ENCODE measurements at regions not wholly inside any gene's neighbourhood (a gene's known extent, or its start where the extent isn't known, plus 50 kb on each side); places are given as distances from the start of the nearest gene placed in this dataset.

DNA sequence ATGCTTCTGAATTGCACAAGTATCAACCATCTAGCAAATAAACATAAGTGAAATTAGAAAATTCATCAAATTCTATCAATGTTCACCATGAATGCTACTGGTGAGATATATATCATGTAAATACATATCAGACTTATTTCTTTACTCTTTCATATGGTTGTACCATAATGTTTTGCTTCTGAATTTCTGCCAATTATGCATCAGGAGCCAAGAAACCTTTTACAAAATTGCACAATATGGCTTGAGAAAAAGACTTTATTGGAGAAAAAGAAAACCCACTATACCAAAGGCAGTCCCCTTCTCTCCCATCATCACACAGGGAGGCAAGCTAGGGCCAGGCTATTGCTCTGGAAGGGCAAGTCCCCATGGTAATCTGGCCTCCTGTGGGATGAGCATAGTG is 402.6 kb downstream of the C6orf118 start:
- Histone ChIP-seq H3K79me2 (replicated peaks; ENCODE audit: insufficient read depth, low read length) (no peaks in the 10 kb centered on the region), H3K9ac (ENCODE audit: low read length) (no peak overlapping the region), H4K20me1 (ENCODE audit: insufficient read depth) (no peaks in the 10 kb centered on the region), H2AFZ (ENCODE audit: low read depth, low read length) (no peak overlapping the region), H3K27ac (ENCODE audit: low read length) (no peak overlapping the region), H3F3A (ENCODE audit: insufficient read depth, low read length, poor library complexity, severe bottlenecking) (no peaks in the 10 kb centered on the region), H3K9me2 (ENCODE audit: insufficient read depth, low read length) (no peaks in the 10 kb centered on the region), H3K4me3 (ENCODE audit: low read length) (no peak overlapping the region), H3K9me3 (ENCODE audit: low read length) (no peaks in the 10 kb centered on the region), H3K36me3 (ENCODE audit: insufficient read depth, low read length) (no peaks in the 10 kb centered on the region), H3K4me2 (ENCODE audit: low read length) (no peak overlapping the region), H3K27me3 (ENCODE audit: insufficient read depth, low read depth, low read length) (no peaks in the 10 kb centered on the region)
- no peak for TF ChIP-seq POLR2AphosphoS5 (IDR thresholded peaks at IDR 0.05)
- no peak for TF ChIP-seq TAF1 (IDR thresholded peaks at IDR 0.05; ENCODE audit: low read depth)
- TF ChIP-seq EP300 (conservative IDR thresholded peaks at IDR 0.05; ENCODE audit: poor library complexity, severe bottlenecking): no peak
- TF ChIP-seq SMC3 (conservative IDR thresholded peaks at IDR 0.05; ENCODE audit: poor library complexity): no peak
- TF ChIP-seq, protein P1, sequence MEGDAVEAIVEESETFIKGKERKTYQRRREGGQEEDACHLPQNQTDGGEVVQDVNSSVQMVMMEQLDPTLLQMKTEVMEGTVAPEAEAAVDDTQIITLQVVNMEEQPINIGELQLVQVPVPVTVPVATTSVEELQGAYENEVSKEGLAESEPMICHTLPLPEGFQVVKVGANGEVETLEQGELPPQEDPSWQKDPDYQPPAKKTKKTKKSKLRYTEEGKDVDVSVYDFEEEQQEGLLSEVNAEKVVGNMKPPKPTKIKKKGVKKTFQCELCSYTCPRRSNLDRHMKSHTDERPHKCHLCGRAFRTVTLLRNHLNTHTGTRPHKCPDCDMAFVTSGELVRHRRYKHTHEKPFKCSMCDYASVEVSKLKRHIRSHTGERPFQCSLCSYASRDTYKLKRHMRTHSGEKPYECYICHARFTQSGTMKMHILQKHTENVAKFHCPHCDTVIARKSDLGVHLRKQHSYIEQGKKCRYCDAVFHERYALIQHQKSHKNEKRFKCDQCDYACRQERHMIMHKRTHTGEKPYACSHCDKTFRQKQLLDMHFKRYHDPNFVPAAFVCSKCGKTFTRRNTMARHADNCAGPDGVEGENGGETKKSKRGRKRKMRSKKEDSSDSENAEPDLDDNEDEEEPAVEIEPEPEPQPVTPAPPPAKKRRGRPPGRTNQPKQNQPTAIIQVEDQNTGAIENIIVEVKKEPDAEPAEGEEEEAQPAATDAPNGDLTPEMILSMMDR (IDR thresholded peaks at IDR 0.05; ENCODE audit: poor library complexity, severe bottlenecking): no peak
- no peak for TF ChIP-seq EZH2 (IDR thresholded peaks at IDR 0.05; ENCODE audit: borderline replicate concordance, insufficient read depth, low read length, poor library complexity, severe bottlenecking)
- TF ChIP-seq MXI1 (conservative IDR thresholded peaks at IDR 0.05; ENCODE audit: poor library complexity, severe bottlenecking): no peak
- TF ChIP-seq, protein P2, sequence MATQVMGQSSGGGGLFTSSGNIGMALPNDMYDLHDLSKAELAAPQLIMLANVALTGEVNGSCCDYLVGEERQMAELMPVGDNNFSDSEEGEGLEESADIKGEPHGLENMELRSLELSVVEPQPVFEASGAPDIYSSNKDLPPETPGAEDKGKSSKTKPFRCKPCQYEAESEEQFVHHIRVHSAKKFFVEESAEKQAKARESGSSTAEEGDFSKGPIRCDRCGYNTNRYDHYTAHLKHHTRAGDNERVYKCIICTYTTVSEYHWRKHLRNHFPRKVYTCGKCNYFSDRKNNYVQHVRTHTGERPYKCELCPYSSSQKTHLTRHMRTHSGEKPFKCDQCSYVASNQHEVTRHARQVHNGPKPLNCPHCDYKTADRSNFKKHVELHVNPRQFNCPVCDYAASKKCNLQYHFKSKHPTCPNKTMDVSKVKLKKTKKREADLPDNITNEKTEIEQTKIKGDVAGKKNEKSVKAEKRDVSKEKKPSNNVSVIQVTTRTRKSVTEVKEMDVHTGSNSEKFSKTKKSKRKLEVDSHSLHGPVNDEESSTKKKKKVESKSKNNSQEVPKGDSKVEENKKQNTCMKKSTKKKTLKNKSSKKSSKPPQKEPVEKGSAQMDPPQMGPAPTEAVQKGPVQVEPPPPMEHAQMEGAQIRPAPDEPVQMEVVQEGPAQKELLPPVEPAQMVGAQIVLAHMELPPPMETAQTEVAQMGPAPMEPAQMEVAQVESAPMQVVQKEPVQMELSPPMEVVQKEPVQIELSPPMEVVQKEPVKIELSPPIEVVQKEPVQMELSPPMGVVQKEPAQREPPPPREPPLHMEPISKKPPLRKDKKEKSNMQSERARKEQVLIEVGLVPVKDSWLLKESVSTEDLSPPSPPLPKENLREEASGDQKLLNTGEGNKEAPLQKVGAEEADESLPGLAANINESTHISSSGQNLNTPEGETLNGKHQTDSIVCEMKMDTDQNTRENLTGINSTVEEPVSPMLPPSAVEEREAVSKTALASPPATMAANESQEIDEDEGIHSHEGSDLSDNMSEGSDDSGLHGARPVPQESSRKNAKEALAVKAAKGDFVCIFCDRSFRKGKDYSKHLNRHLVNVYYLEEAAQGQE (IDR thresholded peaks at IDR 0.05; ENCODE audit: borderline replicate concordance): no peak
- TF ChIP-seq RAD21 (conservative IDR thresholded peaks at IDR 0.05): no peak

DNA sequence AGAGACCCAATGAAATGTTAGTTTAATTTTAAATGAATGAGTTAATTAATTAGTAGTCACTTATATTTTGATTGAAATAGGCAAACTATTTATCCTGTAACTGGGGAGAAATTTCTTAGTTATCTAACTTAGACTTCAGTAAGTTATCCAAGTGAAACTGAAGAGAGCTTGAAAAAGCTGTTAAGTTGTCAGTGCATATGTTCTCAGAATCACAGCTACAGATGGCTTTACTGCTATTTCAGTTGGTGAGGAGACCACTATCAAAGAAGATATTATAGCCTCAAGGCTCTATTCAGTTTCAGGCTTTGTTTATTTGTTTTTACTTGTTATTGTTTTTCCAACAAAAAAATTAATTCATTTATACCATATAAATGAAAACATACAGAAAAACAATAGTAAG is 404.1 kb downstream of the C6orf118 start:
- Histone ChIP-seq H2AFZ (ENCODE audit: low read depth, low read length) (no peak overlapping the region), H3K36me3 (ENCODE audit: insufficient read depth, low read length) (no peaks in the 10 kb centered on the region), H3K9me3 (ENCODE audit: low read length) (no peaks in the 10 kb centered on the region), H3F3A (ENCODE audit: insufficient read depth, low read length, poor library complexity, severe bottlenecking) (no peaks in the 10 kb centered on the region), H3K27me3 (ENCODE audit: insufficient read depth, low read depth, low read length) (no peaks in the 10 kb centered on the region), H3K79me2 (replicated peaks; ENCODE audit: insufficient read depth, low read length) (no peaks in the 10 kb centered on the region), H3K9me2 (ENCODE audit: insufficient read depth, low read length) (no peaks in the 10 kb centered on the region), H4K20me1 (ENCODE audit: insufficient read depth) (no peaks in the 10 kb centered on the region), H3K27ac (ENCODE audit: low read length) (no peak overlapping the region), H3K4me3 (ENCODE audit: low read length) (no peak overlapping the region), H3K4me2 (ENCODE audit: low read length) (no peak overlapping the region), H3K9ac (ENCODE audit: low read length) (no peak overlapping the region)
- TF ChIP-seq RAD21 (conservative IDR thresholded peaks at IDR 0.05) (no peak), MXI1 (conservative IDR thresholded peaks at IDR 0.05; ENCODE audit: poor library complexity, severe bottlenecking) (no peak), EZH2 (IDR thresholded peaks at IDR 0.05; ENCODE audit: borderline replicate concordance, insufficient read depth, low read length, poor library complexity, severe bottlenecking) (no peak), TAF1 (IDR thresholded peaks at IDR 0.05; ENCODE audit: low read depth) (no peak), EP300 (conservative IDR thresholded peaks at IDR 0.05; ENCODE audit: poor library complexity, severe bottlenecking) (no peak), POLR2AphosphoS5 (IDR thresholded peaks at IDR 0.05) (no peak), SMC3 (conservative IDR thresholded peaks at IDR 0.05; ENCODE audit: poor library complexity) (no peak)
- TF ChIP-seq, protein P2 (IDR thresholded peaks at IDR 0.05; ENCODE audit: borderline replicate concordance): no peak
- TF ChIP-seq, protein P1 (IDR thresholded peaks at IDR 0.05; ENCODE audit: poor library complexity, severe bottlenecking): no peak

All from neural cell (in vitro differentiated cells).